ENCODE measurements at regions not wholly inside any gene's neighbourhood (a gene's known extent, or its start where the extent isn't known, plus 50 kb on each side); places are given as distances from the start of the nearest gene placed in this dataset.

GRCh38 chr11:111101881-111102280 lies 143.6 kb upstream of the POU2AF2 start:
- TF ChIP-seq CTCF (IDR thresholded peaks at IDR 0.05; ENCODE audit: low read depth, low read length, missing input control): no peak
- TF ChIP-seq RAD21 (IDR thresholded peaks at IDR 0.05): no peak
- no peak for TF ChIP-seq TAF1 (conservative IDR thresholded peaks at IDR 0.05)
- TF ChIP-seq ATF3 (IDR thresholded peaks at IDR 0.05): no peak
- TF ChIP-seq REST (IDR thresholded peaks at IDR 0.05): no peak
- TF ChIP-seq MAX (IDR thresholded peaks at IDR 0.05): no peak
- TF ChIP-seq YY1 (IDR thresholded peaks at IDR 0.05): no peak
- no peak for TF ChIP-seq SP1 (IDR thresholded peaks at IDR 0.05)
- TF ChIP-seq GABPA (IDR thresholded peaks at IDR 0.05 in 1 of 2, conservative IDR thresholded peaks at IDR 0.05 in 1 of 2): no peak
- no peak for TF ChIP-seq HNF4A (conservative IDR thresholded peaks at IDR 0.05)
- no peak for TF ChIP-seq ZBTB33 (IDR thresholded peaks at IDR 0.05)
- no peak for TF ChIP-seq HNF4G (IDR thresholded peaks at IDR 0.05)
- no peak for TF ChIP-seq JUND (IDR thresholded peaks at IDR 0.05)
